K562 (cell line): ENCODE measurements at regions not wholly inside any gene's neighbourhood (a gene's known extent, or its start where the extent isn't known, plus 50 kb on each side); places are given as distances from the start of the nearest gene placed in this dataset.

Experiments
- CCAR2 ChIP-seq: fragments of 200-400 bp; formaldehyde crosslinking; IDR thresholded peaks from 2 replicates; pipeline ENCODE4 v1.6.1; 2017; ENCODE audit warnings: mild to moderate bottlenecking, low read depth, low read length
- CEBPB ChIP-seq: fragments of 450-650 bp; IDR thresholded peaks from 2 replicates; pipeline ENCODE4 v1.6.1; 2016; ENCODE audit warnings: missing genetic modification characterization, missing compliant biosample characterization
- CREB3L1 ChIP-seq: fragments of 450-650 bp; IDR thresholded peaks from 2 replicates; pipeline ENCODE4 v1.6.1; 2014; ENCODE audit warnings: low read depth, mild to moderate bottlenecking, moderate library complexity, borderline replicate concordance
- KAT8 ChIP-seq: fragments of 450-650 bp; IDR thresholded peaks from 2 replicates; pipeline ENCODE4 v1.6.1; 2016; ENCODE audit warnings: low read depth, mild to moderate bottlenecking
- MCM2 ChIP-seq: fragments of 450-650 bp; IDR thresholded peaks from 2 replicates; pipeline ENCODE4 v1.6.1; 2017; ENCODE audit warnings: low read depth, mild to moderate bottlenecking
- TF ChIP-seq, protein P1 (sequence below): fragments of 450-650 bp; IDR thresholded peaks from one replicate; pipeline ENCODE4 v1.6.1; 2018; ENCODE audit warnings: mild to moderate bottlenecking, moderate library complexity; ENCODE audit not compliant: partially characterized antibody
- TF ChIP-seq, protein P2 (sequence below): conservative IDR thresholded peaks from 2 replicates; pipeline ENCODE4 v1.6.1; 2011; ENCODE audit warnings: low read depth, mild to moderate bottlenecking, low read length; ENCODE audit not compliant: control insufficient read depth

GRCh38 chr4:42341518-42342026 is 55.7 kb upstream of the SHISA3 start (continued):
- TF ChIP-seq CREB3L1, result no peak
- TF ChIP-seq CCAR2, result no peak
- no peak for TF ChIP-seq KAT8
- no peak for TF ChIP-seq MCM2
- TF ChIP-seq, protein P1, sequence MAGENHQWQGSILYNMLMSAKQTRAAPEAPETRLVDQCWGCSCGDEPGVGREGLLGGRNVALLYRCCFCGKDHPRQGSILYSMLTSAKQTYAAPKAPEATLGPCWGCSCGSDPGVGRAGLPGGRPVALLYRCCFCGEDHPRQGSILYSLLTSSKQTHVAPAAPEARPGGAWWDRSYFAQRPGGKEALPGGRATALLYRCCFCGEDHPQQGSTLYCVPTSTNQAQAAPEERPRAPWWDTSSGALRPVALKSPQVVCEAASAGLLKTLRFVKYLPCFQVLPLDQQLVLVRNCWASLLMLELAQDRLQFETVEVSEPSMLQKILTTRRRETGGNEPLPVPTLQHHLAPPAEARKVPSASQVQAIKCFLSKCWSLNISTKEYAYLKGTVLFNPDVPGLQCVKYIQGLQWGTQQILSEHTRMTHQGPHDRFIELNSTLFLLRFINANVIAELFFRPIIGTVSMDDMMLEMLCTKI, result no peak
- TF ChIP-seq, protein P2, sequence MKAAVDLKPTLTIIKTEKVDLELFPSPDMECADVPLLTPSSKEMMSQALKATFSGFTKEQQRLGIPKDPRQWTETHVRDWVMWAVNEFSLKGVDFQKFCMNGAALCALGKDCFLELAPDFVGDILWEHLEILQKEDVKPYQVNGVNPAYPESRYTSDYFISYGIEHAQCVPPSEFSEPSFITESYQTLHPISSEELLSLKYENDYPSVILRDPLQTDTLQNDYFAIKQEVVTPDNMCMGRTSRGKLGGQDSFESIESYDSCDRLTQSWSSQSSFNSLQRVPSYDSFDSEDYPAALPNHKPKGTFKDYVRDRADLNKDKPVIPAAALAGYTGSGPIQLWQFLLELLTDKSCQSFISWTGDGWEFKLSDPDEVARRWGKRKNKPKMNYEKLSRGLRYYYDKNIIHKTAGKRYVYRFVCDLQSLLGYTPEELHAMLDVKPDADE, result no peak
- TF ChIP-seq CEBPB (tag), result no peak
